ENCODE measurements at regions not wholly inside any gene's neighbourhood (a gene's known extent, or its start where the extent isn't known, plus 50 kb on each side); places are given as distances from the start of the nearest gene placed in this dataset.

- TF ChIP-seq ZFX (IDR thresholded peaks at IDR 0.05) (no peak), CTCF (conservative IDR thresholded peaks at IDR 0.05) (no peak)
- no peak overlapping the region for H3K27ac ChIP-seq
Observed at GRCh38 chr3:177935047-177935446, 601.2 kb upstream of the KCNMB2 start.

- H3K27ac ChIP-seq: no peak overlapping the region
- no peak for TF ChIP-seq CTCF (conservative IDR thresholded peaks at IDR 0.05)
- no peak for TF ChIP-seq ZFX (IDR thresholded peaks at IDR 0.05)
Observed at GRCh38 chr3:177936721-177937120, 599.5 kb upstream of the KCNMB2 start.

- H3K27ac ChIP-seq: no peak overlapping the region
- TF ChIP-seq CTCF (conservative IDR thresholded peaks at IDR 0.05) (no peak), ZFX (IDR thresholded peaks at IDR 0.05) (no peak)
Observed at GRCh38 chr3:177942911-177943310, 593.3 kb upstream of the KCNMB2 start.

GRCh38 chr3:177944228-177944661 is 592.0 kb upstream of the KCNMB2 start:
- TF ChIP-seq ZFX (IDR thresholded peaks at IDR 0.05) (no peak), CTCF (conservative IDR thresholded peaks at IDR 0.05) (no peak)
- no peak overlapping the region for H3K27ac ChIP-seq

- H3K27ac ChIP-seq: 0 out of 2 replicates have a peak overlapping the region, but pooled peaks have one; percentile 3
- no peak for TF ChIP-seq CTCF (conservative IDR thresholded peaks at IDR 0.05)
- no peak for TF ChIP-seq ZFX (IDR thresholded peaks at IDR 0.05)
Observed at GRCh38 chr3:177946048-177946447, 590.2 kb upstream of the KCNMB2 start.

- no peak overlapping the region for H3K27ac ChIP-seq
Observed at GRCh38 chr3:177946497-177946896, 589.7 kb upstream of the KCNMB2 start.

GRCh38 chr3:177946936-177947335 is 589.3 kb upstream of the KCNMB2 start:
- H3K27ac ChIP-seq: no peak overlapping the region
- TF ChIP-seq ZFX (IDR thresholded peaks at IDR 0.05): no peak
- no peak for TF ChIP-seq CTCF (conservative IDR thresholded peaks at IDR 0.05)

More at GRCh38 chr3:177946497-177946896, 589.7 kb upstream of the KCNMB2 start:
- TF ChIP-seq CTCF (conservative IDR thresholded peaks at IDR 0.05) (no peak), ZFX (IDR thresholded peaks at IDR 0.05) (no peak)

Measured in C4-2B (cell line).